Breast epithelium (tissue), 4 donors: ENCODE measurements at regions not wholly inside any gene's neighbourhood (a gene's known extent, or its start where the extent isn't known, plus 50 kb on each side); places are given as distances from the start of the nearest gene placed in this dataset.

ENCODE experiments used
- DNase-seq, 2 donors: peaks; one replicate each; pipeline ENCODE4 v3.0.0-alpha.2; 2019; ENCODE audit warnings: low spot score in 2 of 2
- H3K27ac ChIP-seq, 2 donors: fragments of 200-600 bp; sonication (generic) in 1 of 2; one replicate each; pipeline ENCODE4 v1.5.1; 2016 to 2019; ENCODE audit warnings: mild to moderate bottlenecking in 1 of 2
- H3K27me3 ChIP-seq, 2 donors: fragments of 200-600 bp; sonication (generic) in 1 of 2; one replicate each; pipeline versions ENCODE4 v1.5.1 to v1.6.0; 2017 to 2019; ENCODE audit warnings: control low read depth in 1 of 2, mild to moderate bottlenecking in 1 of 2
- H3K36me3 ChIP-seq: fragments of 200-600 bp; one replicate; pipeline ENCODE4 v1.5.1; 2019
- H3K4me1 ChIP-seq, 2 donors: fragments of 200-600 bp; sonication (generic); one replicate each; pipeline ENCODE4 v1.5.1; 2016 to 2019; ENCODE audit warnings: control low read depth in 1 of 2
- H3K4me3 ChIP-seq, 3 donors: fragments of 200-600 bp; sonication (generic); 1 replicate in 2 of 3; 2 replicates in 1 of 3; pipeline ENCODE4 v1.5.1; 2016 to 2019; ENCODE audit warnings: mild to moderate bottlenecking in 3 of 3, moderate library complexity in 2 of 3
- H3K9me3 ChIP-seq, 2 donors: fragments of 200-600 bp; sonication (generic) in 1 of 2; one replicate each; pipeline ENCODE4 v1.5.1; 2016 to 2019; ENCODE audit warnings: control low read depth in 1 of 2
- POLR2A ChIP-seq: fragments of 450-650 bp; IDR thresholded peaks from one replicate; pipeline ENCODE4 v1.6.1; 2016; ENCODE audit warnings: antibody characterized with exemption, mild to moderate bottlenecking, moderate library complexity
- POLR2AphosphoS5 ChIP-seq, 3 donors: sonication (generic); formaldehyde crosslinking; IDR thresholded peaks; one replicate each; pipeline ENCODE4 v1.6.1; 2017; ENCODE audit warnings: antibody characterized with exemption in 3 of 3
- intact Hi-C: fragments of 100-400 bp; cut with DNase I; formaldehyde crosslinking; loops from one replicate; pipeline ENCODE4 v1.15.1; 2023; ENCODE audit warnings: low total_unique reads
- TF ChIP-seq, protein P1 (sequence below), 3 donors: fragments of 450-650 bp; IDR thresholded peaks; one replicate each; pipeline ENCODE4 v1.5.1; 2016 to 2017; ENCODE audit warnings: antibody characterized with exemption in 3 of 3, mild to moderate bottlenecking in 3 of 3, moderate library complexity in 3 of 3

DNA sequence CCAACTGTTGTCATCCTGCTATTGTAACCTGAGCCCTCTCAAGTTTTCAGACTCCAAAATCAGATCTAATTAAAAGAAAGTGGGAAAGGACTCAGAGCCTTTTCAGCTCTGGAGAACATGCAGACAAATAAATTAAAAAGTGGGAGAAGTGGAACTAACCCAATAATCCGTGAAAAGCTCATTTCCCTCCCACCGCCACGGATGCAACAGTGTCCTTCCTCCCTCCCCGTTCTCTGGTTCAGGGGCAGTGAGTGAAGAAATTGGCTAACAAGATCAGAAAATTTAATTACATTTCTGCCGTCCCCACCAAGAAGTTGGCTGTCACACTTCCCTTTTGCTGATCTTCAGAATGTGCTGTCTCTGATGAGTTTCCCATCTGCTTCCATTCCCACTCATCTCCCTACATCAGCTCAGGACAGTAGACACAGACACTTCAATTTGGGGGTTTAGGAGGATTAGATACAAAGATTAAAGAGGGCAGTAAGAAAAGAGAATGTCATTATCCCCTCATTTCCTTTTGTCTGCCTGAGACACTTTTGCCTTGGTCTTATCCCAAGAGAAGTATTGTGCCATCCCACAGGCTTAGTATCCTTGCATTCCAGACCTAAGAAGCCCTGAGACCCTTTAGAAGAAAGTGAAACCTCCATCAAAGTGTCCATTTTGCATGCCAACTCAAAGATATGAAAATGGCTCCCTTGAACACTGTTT, 335.7 kb upstream of the PPP2R3A start:
- intact Hi-C loops: no loop called here
- TF ChIP-seq, protein P1, sequence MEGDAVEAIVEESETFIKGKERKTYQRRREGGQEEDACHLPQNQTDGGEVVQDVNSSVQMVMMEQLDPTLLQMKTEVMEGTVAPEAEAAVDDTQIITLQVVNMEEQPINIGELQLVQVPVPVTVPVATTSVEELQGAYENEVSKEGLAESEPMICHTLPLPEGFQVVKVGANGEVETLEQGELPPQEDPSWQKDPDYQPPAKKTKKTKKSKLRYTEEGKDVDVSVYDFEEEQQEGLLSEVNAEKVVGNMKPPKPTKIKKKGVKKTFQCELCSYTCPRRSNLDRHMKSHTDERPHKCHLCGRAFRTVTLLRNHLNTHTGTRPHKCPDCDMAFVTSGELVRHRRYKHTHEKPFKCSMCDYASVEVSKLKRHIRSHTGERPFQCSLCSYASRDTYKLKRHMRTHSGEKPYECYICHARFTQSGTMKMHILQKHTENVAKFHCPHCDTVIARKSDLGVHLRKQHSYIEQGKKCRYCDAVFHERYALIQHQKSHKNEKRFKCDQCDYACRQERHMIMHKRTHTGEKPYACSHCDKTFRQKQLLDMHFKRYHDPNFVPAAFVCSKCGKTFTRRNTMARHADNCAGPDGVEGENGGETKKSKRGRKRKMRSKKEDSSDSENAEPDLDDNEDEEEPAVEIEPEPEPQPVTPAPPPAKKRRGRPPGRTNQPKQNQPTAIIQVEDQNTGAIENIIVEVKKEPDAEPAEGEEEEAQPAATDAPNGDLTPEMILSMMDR (IDR thresholded peaks at IDR 0.05): no peak
- TF ChIP-seq POLR2A (no peak), POLR2AphosphoS5 (IDR thresholded peaks at IDR 0.05) (no peak)
- Histone ChIP-seq H3K9me3 (no peaks in the 10 kb centered on the region), H3K27me3 (no peaks in the 10 kb centered on the region), H3K4me1 (no peaks in the 10 kb centered on the region), H3K4me3 (no peak overlapping the region), H3K36me3 (no peaks in the 10 kb centered on the region), H3K27ac (no peak overlapping the region)
- DNase-seq: no peak

DNA sequence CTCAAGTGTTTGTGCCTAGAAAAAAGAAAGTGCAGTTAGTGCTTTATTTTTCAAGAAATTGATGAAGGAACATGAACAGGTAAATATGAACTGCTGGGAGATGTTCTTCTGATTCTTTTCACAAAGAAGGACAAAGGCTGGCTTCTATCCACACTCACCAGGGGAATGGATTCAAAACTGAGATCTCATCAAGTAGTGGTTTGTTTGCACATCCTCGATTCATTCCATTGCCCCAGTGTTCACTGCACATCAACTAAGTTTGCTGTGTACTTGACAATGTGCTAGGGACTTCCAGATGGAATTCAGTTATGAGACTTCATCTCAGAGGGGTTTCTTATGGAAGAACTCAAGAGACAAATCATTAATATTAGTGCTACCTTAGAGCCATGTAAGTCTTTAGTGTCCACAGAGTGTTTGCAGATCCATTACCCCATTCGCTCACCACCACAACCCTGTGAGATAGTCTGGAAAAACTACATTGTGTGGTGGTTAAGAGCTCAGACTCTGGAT, 332.9 kb upstream of the PPP2R3A start:
- no peak overlapping the region for H3K4me3 ChIP-seq
- H3K27ac ChIP-seq: no peak overlapping the region
- intact Hi-C loops: no loop called here
- no peaks in the 10 kb centered on the region for H3K36me3 ChIP-seq
- H3K9me3 ChIP-seq: no peaks in the 10 kb centered on the region
- no peaks in the 10 kb centered on the region for H3K27me3 ChIP-seq
- TF ChIP-seq, protein P1 (IDR thresholded peaks at IDR 0.05): no peak
- no peak for TF ChIP-seq POLR2AphosphoS5 (IDR thresholded peaks at IDR 0.05)
- no peak for TF ChIP-seq POLR2A
- DNase-seq: no peak
- no peaks in the 10 kb centered on the region for H3K4me1 ChIP-seq

DNA sequence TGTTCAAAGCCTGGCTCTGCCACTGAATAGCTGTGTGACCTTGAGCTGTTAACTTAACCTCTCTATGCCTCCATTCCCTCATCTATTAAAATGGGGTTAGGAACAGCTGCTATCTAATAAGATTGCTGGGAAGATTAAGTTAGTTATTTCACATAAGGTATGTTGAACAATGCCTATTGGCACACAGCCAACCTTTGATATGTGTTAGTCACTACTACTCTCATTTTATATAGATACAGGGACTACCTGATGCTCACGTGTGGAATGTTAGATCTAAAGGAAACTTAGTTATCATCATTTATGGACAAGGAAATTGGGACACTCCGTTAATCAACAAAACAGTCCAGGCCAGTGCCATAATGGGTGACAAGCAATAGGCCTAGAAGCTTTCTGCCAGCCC, 332.4 kb upstream of the PPP2R3A start:
- no peak overlapping the region for H3K4me3 ChIP-seq
- H3K27ac ChIP-seq: no peak overlapping the region
- no peak for TF ChIP-seq POLR2A
- TF ChIP-seq POLR2AphosphoS5 (IDR thresholded peaks at IDR 0.05): no peak
- TF ChIP-seq, protein P1 (IDR thresholded peaks at IDR 0.05): no peak
- DNase-seq: no peak
- H3K4me1 ChIP-seq: no peaks in the 10 kb centered on the region
- intact Hi-C loops: no loop called here
- H3K27me3 ChIP-seq: no peaks in the 10 kb centered on the region
- no peaks in the 10 kb centered on the region for H3K9me3 ChIP-seq
- no peaks in the 10 kb centered on the region for H3K36me3 ChIP-seq

DNA sequence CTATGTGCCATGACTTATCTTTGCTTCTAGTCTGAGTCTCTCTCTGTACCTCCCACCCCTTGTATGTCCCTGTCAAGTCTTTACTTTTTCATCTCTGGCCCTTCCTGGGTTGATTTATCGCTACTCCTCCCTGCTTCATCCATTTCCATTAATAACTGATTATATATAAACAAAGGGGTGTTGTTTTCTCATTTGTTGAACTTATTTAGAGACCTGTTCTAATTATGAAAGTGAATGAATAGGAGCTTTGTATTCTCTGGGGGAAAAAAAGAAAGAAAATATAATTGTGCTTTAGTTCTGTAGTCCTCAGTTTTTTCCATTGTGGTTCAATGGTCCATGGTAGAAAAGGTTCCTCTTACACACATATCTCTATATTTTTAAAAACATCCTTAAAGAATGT, 328.9 kb upstream of the PPP2R3A start:
- no peaks in the 10 kb centered on the region for H3K27me3 ChIP-seq
- no peak overlapping the region for H3K27ac ChIP-seq
- no peak overlapping the region for H3K4me3 ChIP-seq
- no peaks in the 10 kb centered on the region for H3K9me3 ChIP-seq
- DNase-seq: no peak
- TF ChIP-seq, protein P1 (IDR thresholded peaks at IDR 0.05): no peak
- TF ChIP-seq POLR2A (no peak), POLR2AphosphoS5 (IDR thresholded peaks at IDR 0.05) (no peak)
- H3K36me3 ChIP-seq: no peaks in the 10 kb centered on the region
- no peaks in the 10 kb centered on the region for H3K4me1 ChIP-seq
- intact Hi-C loops: no loop called here

DNA sequence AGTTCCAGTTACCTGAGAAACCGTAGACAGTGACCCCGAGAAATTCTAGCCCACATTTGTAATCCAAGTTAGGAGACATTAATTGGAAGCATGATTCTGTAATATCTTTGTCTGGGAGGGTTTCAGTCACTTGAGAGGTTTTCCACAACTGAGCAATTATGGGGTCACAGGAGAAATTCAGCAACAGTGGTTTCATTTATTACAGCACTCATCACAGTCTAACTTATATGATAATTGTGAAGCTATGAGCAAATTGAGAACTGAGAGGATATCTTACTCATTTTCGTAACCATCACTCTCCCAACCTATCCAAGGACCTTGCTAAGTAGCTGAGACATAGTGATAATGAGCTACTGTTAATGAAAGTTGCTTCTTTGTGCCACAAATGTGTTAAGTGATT, 328.5 kb upstream of the PPP2R3A start:
- no peak overlapping the region for H3K27ac ChIP-seq
- no peak overlapping the region for H3K4me3 ChIP-seq
- TF ChIP-seq POLR2A: no peak
- TF ChIP-seq, protein P1 (IDR thresholded peaks at IDR 0.05): no peak
- TF ChIP-seq POLR2AphosphoS5 (IDR thresholded peaks at IDR 0.05): no peak
- no peaks in the 10 kb centered on the region for H3K27me3 ChIP-seq
- H3K9me3 ChIP-seq: no peaks in the 10 kb centered on the region
- intact Hi-C loops: no loop called here
- no peaks in the 10 kb centered on the region for H3K4me1 ChIP-seq
- no peak for DNase-seq
- no peaks in the 10 kb centered on the region for H3K36me3 ChIP-seq
